Body of pancreas (tissue), 4 donors: ENCODE measurements at regions not wholly inside any gene's neighbourhood (a gene's known extent, or its start where the extent isn't known, plus 50 kb on each side); places are given as distances from the start of the nearest gene placed in this dataset.

Experiments used
- CTCF ChIP-seq, 7 experiments: fragments of 450-650 bp in 4 of 7; fragments of 200-600 bp in 3 of 7; sonication (generic) in 3 of 7; IDR thresholded peaks; one replicate each; pipeline ENCODE4 v1.5.1; 2016 to 2019; ENCODE audit warnings: antibody characterized with exemption in 7 of 7
- POLR2A ChIP-seq, 3 donors: fragments of 450-650 bp; IDR thresholded peaks; one replicate each; pipeline ENCODE4 v1.6.1; 2016; ENCODE audit warnings: antibody characterized with exemption in 3 of 3, mild to moderate bottlenecking in 2 of 3

GRCh38 chr10:33506391-33506790 lies 171.9 kb upstream of the NRP1 start:
- TF ChIP-seq CTCF (IDR thresholded peaks at IDR 0.05) = no peak
- no peak for TF ChIP-seq POLR2A (IDR thresholded peaks at IDR 0.05)
